ENCODE measurements at regions not wholly inside any gene's neighbourhood (a gene's known extent, or its start where the extent isn't known, plus 50 kb on each side); places are given as distances from the start of the nearest gene placed in this dataset.

- Histone ChIP-seq H3K4me3 (ENCODE audit: low read depth, low read length) (no peak overlapping the region), H3K27me3 (ENCODE audit: control insufficient read depth, insufficient read depth, low read length) (no peaks in the 10 kb centered on the region), H3K36me3 (ENCODE audit: control insufficient read depth, insufficient read depth, low read length) (no peaks in the 10 kb centered on the region)
- FAIRE-seq (no peak), DNase-seq (ENCODE audit: low read depth) (no peak)
- no peak for TF ChIP-seq CTCF (IDR thresholded peaks at IDR 0.05; ENCODE audit: insufficient read depth, low read length, severe bottlenecking)
Measured at GRCh38 chr5:72692651-72693442, 123.6 kb upstream of the TNPO1 start.

DNA sequence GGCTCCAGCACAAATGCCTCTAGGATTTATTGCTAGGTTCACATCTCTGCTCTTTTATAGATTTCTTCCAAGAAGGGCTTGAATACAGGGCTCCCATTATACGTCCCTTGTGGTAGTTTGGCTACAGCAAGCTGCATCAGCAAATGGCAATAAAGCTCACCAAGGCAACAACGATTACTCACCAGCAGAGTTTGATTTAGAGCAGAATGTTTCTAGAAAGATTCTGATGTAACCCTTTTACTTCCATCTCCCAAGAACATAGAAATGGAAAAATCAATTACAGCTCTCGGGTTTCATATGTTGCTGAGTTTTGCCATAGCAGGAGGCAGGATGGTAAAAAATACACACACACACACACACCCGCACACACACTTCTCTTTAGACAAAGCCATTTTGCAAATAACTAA lies 124.2 kb upstream of the TNPO1 start:
- TF ChIP-seq CTCF (IDR thresholded peaks at IDR 0.05; ENCODE audit: insufficient read depth, low read length, severe bottlenecking) = no peak
- no peak for DNase-seq (ENCODE audit: low read depth)

GRCh38 chr5:72691751-72692150 lies 124.7 kb upstream of the TNPO1 start:
- Histone ChIP-seq H3K27me3 (ENCODE audit: control insufficient read depth, insufficient read depth, low read length) (no peaks in the 10 kb centered on the region), H3K36me3 (ENCODE audit: control insufficient read depth, insufficient read depth, low read length) (no peaks in the 10 kb centered on the region), H3K4me3 (ENCODE audit: low read depth, low read length) (no peak overlapping the region)
- FAIRE-seq = no peak
- DNase-seq (ENCODE audit: low read depth) = no peak
- TF ChIP-seq CTCF (IDR thresholded peaks at IDR 0.05; ENCODE audit: insufficient read depth, low read length, severe bottlenecking) = no peak

More for the DNA sequence above, 124.2 kb upstream of the TNPO1 start:
- Histone ChIP-seq H3K4me3 (ENCODE audit: low read depth, low read length) (no peak overlapping the region), H3K27me3 (ENCODE audit: control insufficient read depth, insufficient read depth, low read length) (no peaks in the 10 kb centered on the region), H3K36me3 (ENCODE audit: control insufficient read depth, insufficient read depth, low read length) (no peaks in the 10 kb centered on the region)
- no peak for FAIRE-seq

DNA sequence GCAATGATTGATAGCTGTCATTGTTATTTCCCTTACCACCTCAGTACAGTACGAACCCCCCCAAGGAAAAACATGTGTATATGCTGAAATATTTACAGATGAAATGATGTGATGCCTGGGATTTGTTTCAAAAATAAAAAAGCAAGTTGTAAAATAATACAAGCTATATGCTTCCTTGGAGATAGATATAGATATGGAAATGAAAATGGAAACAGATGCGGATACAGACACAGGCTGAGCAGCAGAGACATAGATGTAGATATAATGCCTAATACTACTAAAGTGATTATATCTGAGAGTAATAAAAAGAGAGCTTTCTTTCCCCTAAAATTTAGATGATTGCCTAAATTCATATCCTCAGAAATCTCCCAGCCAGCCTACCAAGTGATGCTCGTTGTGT lies 127.5 kb upstream of the TNPO1 start:
- Histone ChIP-seq H3K27me3 (ENCODE audit: control insufficient read depth, insufficient read depth, low read length) (no peaks in the 10 kb centered on the region), H3K4me3 (ENCODE audit: low read depth, low read length) (no peak overlapping the region), H3K36me3 (ENCODE audit: control insufficient read depth, insufficient read depth, low read length) (no peaks in the 10 kb centered on the region)
- DNase-seq (ENCODE audit: low read depth) = no peak
- no peak for FAIRE-seq
- no peak for TF ChIP-seq CTCF (IDR thresholded peaks at IDR 0.05; ENCODE audit: insufficient read depth, low read length, severe bottlenecking)

GRCh38 chr5:72687288-72687687 lies 129.2 kb upstream of the TNPO1 start:
- DNase-seq (ENCODE audit: low read depth) (no peak), FAIRE-seq (no peak)
- Histone ChIP-seq H3K4me3 (ENCODE audit: low read depth, low read length) (no peak overlapping the region), H3K27me3 (ENCODE audit: control insufficient read depth, insufficient read depth, low read length) (no peaks in the 10 kb centered on the region), H3K36me3 (ENCODE audit: control insufficient read depth, insufficient read depth, low read length) (no peaks in the 10 kb centered on the region)
- TF ChIP-seq CTCF (IDR thresholded peaks at IDR 0.05; ENCODE audit: insufficient read depth, low read length, severe bottlenecking) = no peak

GRCh38 chr5:72682561-72682960 lies 133.9 kb upstream of the TNPO1 start:
- TF ChIP-seq CTCF (IDR thresholded peaks at IDR 0.05; ENCODE audit: insufficient read depth, low read length, severe bottlenecking) = no peak
- DNase-seq (ENCODE audit: low read depth) (no peak), FAIRE-seq (no peak)
- Histone ChIP-seq H3K27me3 (ENCODE audit: control insufficient read depth, insufficient read depth, low read length) (no peaks in the 10 kb centered on the region), H3K36me3 (ENCODE audit: control insufficient read depth, insufficient read depth, low read length) (no peaks in the 10 kb centered on the region), H3K4me3 (ENCODE audit: low read depth, low read length) (no peak overlapping the region)

Measured in bronchial epithelial cell (primary cell).